CD8-positive, alpha-beta memory T cell (primary cell): ENCODE measurements at regions not wholly inside any gene's neighbourhood (a gene's known extent, or its start where the extent isn't known, plus 50 kb on each side); places are given as distances from the start of the nearest gene placed in this dataset.
A peak's percentile ranks its signal among the peaks of the same experiment; 100 is the strongest.

Experiments used
- CTCF ChIA-PET: fragments of 350-600 bp; sonication (Branson Sonifier 250); formaldehyde crosslinking; loops from one replicate; lab custom pipeline; 2021; ENCODE audit warnings: antibody characterized with exemption; lab: Charles Lee
- POLR2A ChIA-PET: fragments of 350-600 bp; sonication (Branson Sonifier 250); formaldehyde crosslinking; loops from one replicate; lab custom pipeline; 2021; ENCODE audit warnings: antibody characterized with exemption; lab: Charles Lee
- DNase-seq, 5 donors: peaks; one replicate each; pipeline versions ENCODE4 v3.0.0 to v3.0.0-alpha.2; 2020 to 2022; ENCODE audit warnings: mixed read lengths in 1 of 5
- H3K27ac ChIP-seq: one replicate; pipeline ENCODE4 v1.7.0; 2013; ENCODE audit warnings: low read depth, mild to moderate bottlenecking, low read length, moderate library complexity
- H3K27me3 ChIP-seq: 2 replicates; pipeline ENCODE4 v1.7.0; 2013; ENCODE audit warnings: low read length, mild to moderate bottlenecking; ENCODE audit not compliant: insufficient read depth, poor library complexity, severe bottlenecking
- H3K36me3 ChIP-seq: 2 replicates; pipeline ENCODE4 v1.7.0; 2013; ENCODE audit warnings: mild to moderate bottlenecking, low read length, moderate library complexity; ENCODE audit not compliant: insufficient read depth
- H3K4me1 ChIP-seq: 2 replicates; pipeline ENCODE4 v1.7.0; 2013; ENCODE audit warnings: mild to moderate bottlenecking, low read length, moderate library complexity; ENCODE audit not compliant: insufficient read depth
- H3K4me3 ChIP-seq: 2 replicates; pipeline ENCODE4 v1.7.0; 2013; ENCODE audit warnings: mild to moderate bottlenecking, low read length
- H3K9me3 ChIP-seq: 2 replicates; pipeline ENCODE4 v1.7.0; 2013; ENCODE audit warnings: mild to moderate bottlenecking, low read length
- H3K27ac Mint-ChIP-seq, 8 donors: one replicate each; pipeline ENCODE4 v1.8.0; 2020 to 2021; ENCODE audit warnings: mixed read lengths in 8 of 8, mild to moderate bottlenecking in 6 of 8, inconsistent platforms in 3 of 8, moderate library complexity in 3 of 8
- H3K27me3 Mint-ChIP-seq, 2 donors: one replicate each; pipeline ENCODE4 v1.8.0; 2020 to 2021; ENCODE audit warnings: mixed read lengths in 2 of 2, mild to moderate bottlenecking in 1 of 2, moderate library complexity in 1 of 2
- H3K36me3 Mint-ChIP-seq, 3 donors: one replicate each; pipeline ENCODE4 v1.8.0; 2020 to 2021; ENCODE audit warnings: mixed read lengths in 3 of 3, inconsistent platforms in 1 of 3, mild to moderate bottlenecking in 1 of 3
- H3K4me1 Mint-ChIP-seq, 3 donors: one replicate each; pipeline ENCODE4 v1.8.0; 2020 to 2021; ENCODE audit warnings: mixed read lengths in 3 of 3, inconsistent platforms in 1 of 3, mild to moderate bottlenecking in 1 of 3
- H3K4me3 Mint-ChIP-seq, 7 donors: one replicate each; pipeline ENCODE4 v1.8.0; 2020 to 2021; ENCODE audit warnings: mixed read lengths in 7 of 7, mild to moderate bottlenecking in 6 of 7, moderate library complexity in 4 of 7, inconsistent platforms in 2 of 7
- H3K9me3 Mint-ChIP-seq, 5 donors: one replicate each; pipeline ENCODE4 v1.8.0; 2020 to 2022; ENCODE audit warnings: mixed read lengths in 5 of 5, mild to moderate bottlenecking in 3 of 5, moderate library complexity in 2 of 5, inconsistent platforms in 1 of 5

- Histone ChIP-seq H3K4me1 (peaks cover 10% of the 10 kb centered on the region), H3K4me3 (no peak overlapping the region), H3K27ac (no peak overlapping the region), H3K36me3 (no peaks in the 10 kb centered on the region), H3K27me3 (no peaks in the 10 kb centered on the region), H3K9me3 (no peaks in the 10 kb centered on the region)
- no peak overlapping the region for H3K4me3 Mint-ChIP-seq
- POLR2A ChIA-PET = no interaction called here
- peaks cover 15 to 43% of the 10 kb centered on the region in 2 donors for H3K27me3 Mint-ChIP-seq
- H3K4me1 Mint-ChIP-seq = peaks cover 4 to 6% (median 5%) of the 10 kb centered on the region in 3 donors
- no peaks in the 10 kb centered on the region for H3K36me3 Mint-ChIP-seq
- H3K9me3 Mint-ChIP-seq = peaks cover 0 to 4% (median 2%) of the 10 kb centered on the region in 5 donors
- no peak for DNase-seq
- no peak overlapping the region for H3K27ac Mint-ChIP-seq
- CTCF ChIA-PET = no interaction called here
Observed at GRCh38 chr17:73705594-73705993, 61.3 kb upstream of the SDK2 start.

- POLR2A ChIA-PET = no interaction called here
- H3K4me1 ChIP-seq = peaks cover 10% of the 10 kb centered on the region
- H3K27me3 ChIP-seq = no peaks in the 10 kb centered on the region
- CTCF ChIA-PET = interaction anchor here (1.3 to 6.4 kb wide), 2 partner anchors 17 to 280 kb away, joined by 3 to 112 read pairs; no protein-coding TSS in a partner anchor
- peaks cover 15 to 47% of the 10 kb centered on the region in 2 donors for H3K27me3 Mint-ChIP-seq
- H3K27ac Mint-ChIP-seq = no peak overlapping the region
- no peaks in the 10 kb centered on the region for H3K36me3 Mint-ChIP-seq
- peaks cover 4 to 6% (median 5%) of the 10 kb centered on the region in 3 donors for H3K4me1 Mint-ChIP-seq
- no peak overlapping the region for H3K4me3 ChIP-seq
- H3K27ac ChIP-seq = no peak overlapping the region
- no peaks in the 10 kb centered on the region for H3K9me3 ChIP-seq
- peaks cover 0 to 4% (median 2%) of the 10 kb centered on the region in 5 donors for H3K9me3 Mint-ChIP-seq
- H3K36me3 ChIP-seq = no peaks in the 10 kb centered on the region
- DNase-seq = no peak
- H3K4me3 Mint-ChIP-seq = no peak overlapping the region
Observed at GRCh38 chr17:73706428-73706827, 62.2 kb upstream of the SDK2 start.

- H3K4me1 ChIP-seq = peaks cover 10% of the 10 kb centered on the region
- H3K27ac ChIP-seq = no peak overlapping the region
- Mint-ChIP-seq H3K9me3 (peaks cover 0 to 4% (median 2%) of the 10 kb centered on the region in 5 donors), H3K4me1 (peaks cover 4 to 6% (median 5%) of the 10 kb centered on the region in 3 donors), H3K27me3 (peaks cover 15 to 50% of the 10 kb centered on the region in 2 donors), H3K4me3 (no peak overlapping the region), H3K36me3 (no peaks in the 10 kb centered on the region), H3K27ac (no peak overlapping the region)
- CTCF ChIA-PET = interaction anchor here (1.3 to 6.4 kb wide), 2 partner anchors 17 to 280 kb away, joined by 3 to 112 read pairs; no protein-coding TSS in a partner anchor
- H3K36me3 ChIP-seq = no peaks in the 10 kb centered on the region
- H3K4me3 ChIP-seq = no peak overlapping the region
- no peak for DNase-seq
- H3K27me3 ChIP-seq = no peaks in the 10 kb centered on the region
- POLR2A ChIA-PET = no interaction called here
- no peaks in the 10 kb centered on the region for H3K9me3 ChIP-seq
Observed at GRCh38 chr17:73706858-73707257, 62.6 kb upstream of the SDK2 start.

- CTCF ChIA-PET = interaction anchor here (1.3 to 6.4 kb wide), 2 partner anchors 16 to 281 kb away, joined by 3 to 112 read pairs; no protein-coding TSS in a partner anchor
- H3K4me1 Mint-ChIP-seq = peaks cover 4 to 6% (median 5%) of the 10 kb centered on the region in 3 donors
- no peak overlapping the region for H3K27ac Mint-ChIP-seq
Observed at GRCh38 chr17:73707358-73707757, 63.1 kb upstream of the SDK2 start.

GRCh38 chr17:73710095-73710592, 65.9 kb upstream of the SDK2 start:
- Histone ChIP-seq H3K36me3 (no peaks in the 10 kb centered on the region), H3K9me3 (no peaks in the 10 kb centered on the region), H3K4me3 (no peak overlapping the region), H3K4me1 (peaks cover 10% of the 10 kb centered on the region), H3K27ac (no peak overlapping the region), H3K27me3 (no peaks in the 10 kb centered on the region)
- H3K9me3 Mint-ChIP-seq = peaks cover 0 to 4% (median 2%) of the 10 kb centered on the region in 5 donors
- H3K36me3 Mint-ChIP-seq = no peaks in the 10 kb centered on the region
- peak; percentile 21 to 71 (median 38) for DNase-seq
- CTCF ChIA-PET = interaction anchor here (0.7 to 6.4 kb wide), 15 partner anchors 11 to 283 kb away, joined by 3 to 112 read pairs (median 4); no protein-coding TSS in a partner anchor
- peaks cover 4 to 6% (median 5%) of the 10 kb centered on the region in 3 donors for H3K4me1 Mint-ChIP-seq
- H3K27ac Mint-ChIP-seq = peak overlapping the region in 1 of 8 donors; percentile 58
- H3K4me3 Mint-ChIP-seq = no peak overlapping the region
- POLR2A ChIA-PET = no interaction called here
- peaks cover 11 to 54% of the 10 kb centered on the region in 2 donors for H3K27me3 Mint-ChIP-seq

More at GRCh38 chr17:73707358-73707757, 63.1 kb upstream of the SDK2 start:
- H3K36me3 Mint-ChIP-seq = no peaks in the 10 kb centered on the region
- peaks cover 15 to 55% of the 10 kb centered on the region in 2 donors for H3K27me3 Mint-ChIP-seq
- H3K4me3 ChIP-seq = no peak overlapping the region
- no peaks in the 10 kb centered on the region for H3K36me3 ChIP-seq
- no peak overlapping the region for H3K4me3 Mint-ChIP-seq
- POLR2A ChIA-PET = no interaction called here
- H3K27me3 ChIP-seq = no peaks in the 10 kb centered on the region
- peaks cover 0 to 4% (median 2%) of the 10 kb centered on the region in 5 donors for H3K9me3 Mint-ChIP-seq
- peaks cover 10% of the 10 kb centered on the region for H3K4me1 ChIP-seq
- no peak for DNase-seq
- no peak overlapping the region for H3K27ac ChIP-seq
- no peaks in the 10 kb centered on the region for H3K9me3 ChIP-seq

- Histone ChIP-seq H3K27ac (no peak overlapping the region), H3K9me3 (no peaks in the 10 kb centered on the region), H3K36me3 (no peaks in the 10 kb centered on the region), H3K4me3 (no peak overlapping the region), H3K27me3 (no peaks in the 10 kb centered on the region), H3K4me1 (peaks cover 10% of the 10 kb centered on the region)
- Mint-ChIP-seq H3K36me3 (no peaks in the 10 kb centered on the region), H3K9me3 (peaks cover 0 to 4% (median 2%) of the 10 kb centered on the region in 5 donors), H3K4me3 (no peak overlapping the region), H3K27ac (no peak overlapping the region), H3K4me1 (peaks cover 4 to 6% (median 5%) of the 10 kb centered on the region in 3 donors), H3K27me3 (peaks cover 9 to 47% of the 10 kb centered on the region in 2 donors)
- ChIA-PET POLR2A (interaction anchor here (0.6 kb wide), 1 partner anchor 378 kb away, joined by 5 read pairs; no protein-coding TSS in a partner anchor), CTCF (interaction anchor here (1.5 to 6.4 kb wide), 4 partner anchors 9 to 284 kb away, joined by 3 to 112 read pairs (median 16); no protein-coding TSS in a partner anchor)
- no peak for DNase-seq
Observed at GRCh38 chr17:73711184-73711583, 66.9 kb upstream of the SDK2 start.

- Histone ChIP-seq H3K4me1 (peaks cover 10% of the 10 kb centered on the region), H3K36me3 (no peaks in the 10 kb centered on the region), H3K9me3 (no peaks in the 10 kb centered on the region), H3K27me3 (no peaks in the 10 kb centered on the region), H3K4me3 (no peak overlapping the region), H3K27ac (no peak overlapping the region)
- Mint-ChIP-seq H3K27ac (no peak overlapping the region), H3K4me1 (peaks cover 4 to 6% (median 5%) of the 10 kb centered on the region in 3 donors), H3K4me3 (no peak overlapping the region), H3K27me3 (peaks cover 9 to 44% of the 10 kb centered on the region in 2 donors), H3K36me3 (no peaks in the 10 kb centered on the region), H3K9me3 (peaks cover 0 to 4% (median 2%) of the 10 kb centered on the region in 5 donors)
- POLR2A ChIA-PET = no interaction called here
- CTCF ChIA-PET = interaction anchor here (4.7 to 6.4 kb wide), 2 partner anchors 9 to 285 kb away, joined by 21 to 112 read pairs; no protein-coding TSS in a partner anchor
- DNase-seq = no peak
Observed at GRCh38 chr17:73711916-73712315, 67.7 kb upstream of the SDK2 start.

- no peaks in the 10 kb centered on the region for H3K36me3 Mint-ChIP-seq
- DNase-seq = no peak
- H3K4me1 Mint-ChIP-seq = peaks cover 4 to 6% (median 5%) of the 10 kb centered on the region in 3 donors
- no peaks in the 10 kb centered on the region for H3K36me3 ChIP-seq
- no peak overlapping the region for H3K27ac Mint-ChIP-seq
- no peaks in the 10 kb centered on the region for H3K9me3 ChIP-seq
- ChIA-PET POLR2A (no interaction called here), CTCF (no interaction called here)
- no peaks in the 10 kb centered on the region for H3K27me3 ChIP-seq
- no peak overlapping the region for H3K4me3 Mint-ChIP-seq
- no peak overlapping the region for H3K4me3 ChIP-seq
- H3K27me3 Mint-ChIP-seq = peaks cover 9 to 35% of the 10 kb centered on the region in 2 donors
- H3K9me3 Mint-ChIP-seq = peaks cover 0 to 2% (median 0%) of the 10 kb centered on the region in 5 donors
- H3K4me1 ChIP-seq = peaks cover 10% of the 10 kb centered on the region
- no peak overlapping the region for H3K27ac ChIP-seq
Observed at GRCh38 chr17:73713136-73713535, 68.9 kb upstream of the SDK2 start.
